Stimulated activated CD4-positive, alpha-beta T cell treated with anti-CD3 and anti-CD28 coated beads, Interleukin-4, amount 100 ng/mL, for 4 hours (primary cell): ENCODE measurements at regions not wholly inside any gene's neighbourhood (a gene's known extent, or its start where the extent isn't known, plus 50 kb on each side); places are given as distances from the start of the nearest gene placed in this dataset.

Source experiments
- DNase-seq, 2 experiments: peaks; one replicate each; pipeline ENCODE4 v3.0.0-alpha.2; 2020

DNA sequence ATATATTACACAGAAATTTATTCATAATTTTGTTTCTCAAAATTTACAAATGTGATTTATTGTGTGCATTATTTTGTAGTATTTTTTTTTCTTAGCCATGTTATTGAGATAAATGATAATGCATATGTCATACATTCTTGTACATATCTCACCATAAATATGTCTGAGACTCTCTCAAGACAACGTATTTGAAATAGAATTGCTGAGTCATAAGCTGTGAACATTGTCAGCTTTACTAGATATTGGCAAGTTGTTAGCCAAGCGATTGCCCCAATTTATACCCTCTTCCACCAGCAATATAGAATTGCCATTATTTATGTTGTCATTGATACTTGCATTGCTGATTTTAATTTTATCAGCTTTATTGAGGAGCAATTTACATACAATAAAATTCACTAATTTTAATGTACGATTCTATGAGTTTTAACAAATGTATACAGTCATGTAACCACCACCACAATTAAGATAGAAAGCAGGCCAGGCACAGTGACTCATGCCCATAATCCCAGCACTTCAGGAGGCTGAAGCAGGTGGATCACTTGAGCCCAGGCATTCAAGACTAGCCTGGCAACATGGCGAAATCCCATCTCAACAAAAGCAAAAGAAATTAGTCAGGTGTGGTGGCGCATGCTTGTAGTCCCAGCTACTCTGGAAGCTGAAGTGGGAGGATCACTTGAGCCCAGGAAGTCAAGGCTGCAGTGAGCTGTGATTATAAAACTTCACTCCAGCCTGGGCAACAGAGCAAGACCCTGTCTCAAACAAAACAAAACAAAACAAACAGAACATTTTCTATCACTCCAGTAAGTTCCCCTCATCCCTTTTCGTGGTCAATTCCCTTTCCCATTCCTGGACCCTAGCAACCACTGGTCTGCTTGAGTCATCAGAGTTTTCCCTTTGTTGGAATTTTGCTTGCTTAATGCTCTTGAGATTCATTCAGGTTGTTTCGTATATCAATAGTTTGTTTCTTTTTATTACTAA is 373.1 kb downstream of the MFSD1 start:
- DNase-seq: no peak

- no peak for DNase-seq
These were observed 376.5 kb downstream of the MFSD1 start for GRCh38 chr3:159178209-159178897.

- no peak for DNase-seq
These were observed 381.1 kb downstream of the MFSD1 start for GRCh38 chr3:159182961-159183360.

- DNase-seq: no peak
These were observed 383.7 kb downstream of the MFSD1 start for GRCh38 chr3:159185443-159186050.

DNA sequence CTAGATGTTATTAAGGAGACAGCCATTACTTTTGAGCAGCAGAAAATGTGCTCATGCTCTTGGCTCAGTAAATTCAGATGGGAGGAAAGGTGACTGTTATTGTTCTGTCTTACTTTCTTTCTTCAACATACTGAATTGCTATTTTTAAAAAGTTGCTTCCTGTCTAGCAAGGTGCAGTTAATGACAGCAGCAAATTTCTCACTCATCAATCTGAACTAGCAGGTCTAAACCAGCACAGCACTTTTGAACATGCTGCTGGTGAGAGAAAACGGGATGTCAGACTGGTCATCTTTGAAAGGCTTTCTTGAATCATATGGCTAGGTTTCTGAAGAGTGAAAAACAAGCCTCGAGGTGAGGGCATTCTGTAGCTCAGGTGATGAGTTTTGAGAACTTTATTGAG is 384.7 kb downstream of the MFSD1 start:
- DNase-seq: no peak

DNA sequence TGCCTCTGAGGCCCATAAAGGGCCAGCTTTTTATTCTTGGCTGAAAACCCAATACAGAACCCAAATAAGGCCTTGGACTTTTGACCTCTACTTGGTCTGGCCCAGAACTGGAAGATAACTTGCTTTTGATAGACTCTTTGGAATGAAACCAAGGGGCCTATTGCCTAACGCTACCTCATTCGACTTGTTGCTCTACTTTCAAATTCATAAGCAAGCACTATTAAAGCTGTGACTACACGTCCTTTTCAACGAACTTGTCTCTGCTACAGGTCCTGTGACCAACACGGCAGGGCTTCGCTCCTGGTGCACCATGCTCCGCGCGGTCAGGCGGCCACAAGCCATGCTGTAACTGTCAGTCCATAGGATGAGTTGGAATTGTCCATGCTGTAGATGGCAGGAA is 385.4 kb downstream of the MFSD1 start:
- no peak for DNase-seq

DNA sequence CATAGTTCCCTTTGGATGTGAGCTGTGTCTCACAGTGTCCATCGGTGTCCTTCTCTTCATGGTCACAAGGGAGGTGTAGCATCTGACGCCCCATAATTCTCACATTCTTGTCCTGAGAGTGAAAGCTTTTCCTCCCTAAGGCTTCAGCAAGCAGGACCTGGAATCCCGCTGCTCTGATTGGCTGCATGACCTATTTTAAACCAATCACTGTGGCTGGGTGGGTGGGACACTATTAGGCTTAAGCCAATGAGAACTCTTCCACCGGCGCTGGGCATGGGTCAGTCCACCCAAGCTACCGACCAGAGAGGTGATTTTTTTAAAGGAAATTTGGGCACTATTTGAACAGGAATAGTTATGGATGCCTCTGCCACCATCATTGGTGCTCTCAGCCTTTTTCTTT is 385.9 kb downstream of the MFSD1 start:
- no peak for DNase-seq

DNA sequence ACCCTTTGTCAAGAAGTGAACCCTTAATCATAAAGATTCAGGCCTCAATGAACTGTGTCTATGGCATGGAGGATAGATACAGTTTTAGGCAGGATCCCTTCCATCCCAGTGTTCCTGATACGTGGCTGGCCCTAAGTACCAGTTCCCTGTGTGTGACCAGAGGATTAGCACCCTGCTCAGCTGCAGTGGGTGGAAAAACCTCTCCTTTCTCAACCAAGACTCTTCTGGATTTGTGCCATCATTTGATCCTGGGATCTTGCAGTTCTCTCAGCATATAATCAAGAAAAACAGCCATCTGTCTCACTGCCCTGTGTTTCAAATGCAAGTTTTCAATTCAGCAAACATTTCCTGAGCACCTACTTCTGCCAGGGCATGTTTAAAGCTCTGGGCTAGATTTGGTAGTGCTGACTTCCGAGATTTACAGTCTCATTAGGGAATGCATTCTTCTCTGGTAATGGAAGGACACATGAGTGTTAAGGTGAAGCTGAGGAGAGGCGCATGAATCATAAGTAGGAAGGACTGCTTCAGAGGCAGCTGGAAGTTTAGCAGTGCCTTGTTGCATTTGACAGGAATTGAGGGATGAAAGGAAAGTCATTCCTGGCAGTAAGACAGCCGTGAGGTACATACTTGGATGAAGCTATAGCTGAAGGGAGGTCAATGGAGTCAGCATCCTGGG is 388.3 kb downstream of the MFSD1 start:
- no peak for DNase-seq

DNA sequence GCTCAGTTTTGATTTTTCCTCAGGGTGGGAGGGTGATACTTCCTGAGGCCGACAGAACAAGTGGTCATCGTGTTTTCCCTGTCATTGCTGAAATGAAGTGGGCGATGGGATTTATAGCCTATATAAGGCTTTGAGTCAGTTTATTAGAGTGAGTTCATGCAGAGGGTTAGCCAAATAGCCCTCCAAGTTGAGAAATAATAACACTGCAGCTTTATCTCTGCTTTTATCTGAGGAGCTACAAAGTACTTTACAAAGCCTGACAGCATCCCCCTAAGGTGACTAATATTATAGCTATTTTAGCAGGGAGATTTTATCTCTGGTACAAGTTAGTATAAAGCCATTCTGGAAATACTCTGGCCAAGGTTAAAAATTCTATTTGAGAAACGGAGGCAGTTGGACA is 389.6 kb downstream of the MFSD1 start:
- no peak for DNase-seq

DNA sequence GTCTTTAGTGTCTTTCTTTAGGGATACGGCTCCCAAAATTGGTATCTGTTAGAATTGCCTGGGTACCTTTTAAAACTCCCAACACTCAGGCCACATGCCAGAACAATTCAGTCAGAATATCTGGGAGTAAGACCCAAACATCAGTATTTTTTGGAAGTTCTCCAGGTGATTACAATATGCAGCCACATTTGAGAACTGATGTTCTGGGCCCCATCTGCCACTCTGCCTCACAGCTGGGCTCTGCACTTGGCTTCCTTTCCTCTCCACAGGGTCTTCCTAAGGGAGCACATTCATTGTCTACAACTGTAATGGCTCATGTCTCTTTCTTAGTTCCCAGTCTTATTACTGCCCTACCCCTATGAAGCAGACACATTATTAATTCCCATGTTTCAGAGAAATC is 394.5 kb downstream of the MFSD1 start:
- no peak for DNase-seq

DNA sequence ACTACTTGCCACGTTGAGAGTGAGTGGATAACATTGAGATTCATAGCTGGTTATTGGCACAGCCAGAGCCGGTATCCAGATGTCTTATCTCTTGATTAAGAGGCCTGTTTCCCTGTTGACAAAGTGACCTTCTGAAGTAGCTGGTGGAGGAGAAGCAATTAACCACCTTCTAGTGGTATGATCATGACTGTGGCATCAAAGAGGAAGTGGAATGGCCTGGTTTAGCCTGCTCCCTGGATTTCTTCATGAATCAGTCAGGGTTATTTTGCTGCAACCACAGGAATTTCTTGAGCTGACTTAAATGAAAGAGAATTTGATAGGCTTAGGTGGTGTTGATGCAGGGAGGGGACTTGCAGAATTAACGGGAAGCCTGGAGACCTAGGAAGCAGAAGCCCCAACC is 398.3 kb downstream of the MFSD1 start:
- DNase-seq: no peak

GRCh38 chr3:159208050-159208449 is 406.2 kb downstream of the MFSD1 start:
- DNase-seq: no peak

GRCh38 chr3:159209459-159209858 is 407.6 kb downstream of the MFSD1 start:
- no peak for DNase-seq

DNA sequence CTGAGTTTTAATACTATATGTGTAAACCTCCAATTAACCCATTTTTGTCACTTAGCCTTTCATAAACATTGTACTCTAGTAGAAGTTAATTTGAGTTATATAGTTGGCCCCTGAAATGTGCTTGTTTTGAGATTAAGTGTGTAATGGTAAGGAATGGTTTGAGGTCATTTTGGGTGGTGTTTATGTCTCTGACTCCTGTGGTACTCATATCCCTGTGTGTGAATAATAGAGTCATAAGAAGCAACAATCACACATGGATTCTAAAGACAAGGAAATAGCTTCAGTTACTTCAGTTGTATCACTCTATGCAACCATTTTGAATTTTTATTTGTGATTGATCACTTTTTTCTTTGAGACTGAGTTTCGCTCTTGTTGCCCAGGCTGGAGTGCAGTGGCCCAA is 408.5 kb downstream of the MFSD1 start:
- DNase-seq: no peak

DNA sequence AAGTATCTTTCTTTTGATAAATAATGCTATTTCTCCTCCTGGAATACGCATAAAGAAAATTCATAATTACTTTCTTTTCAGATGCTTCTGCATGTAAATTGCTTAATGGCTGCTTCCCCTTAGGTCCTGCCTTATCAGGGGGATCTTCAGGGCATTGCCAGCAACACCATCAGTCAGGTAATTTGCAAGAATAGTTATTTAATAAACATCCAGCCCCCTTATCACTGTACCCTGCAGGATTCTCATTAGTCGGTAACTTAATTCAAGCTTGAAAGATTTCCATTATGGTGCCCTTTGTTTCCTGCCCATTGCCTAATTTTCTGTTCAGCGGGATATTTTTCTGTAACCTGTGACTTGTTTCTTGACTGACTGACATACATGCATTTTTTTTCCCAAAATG is 414.5 kb downstream of the MFSD1 start:
- no peak for DNase-seq

DNA sequence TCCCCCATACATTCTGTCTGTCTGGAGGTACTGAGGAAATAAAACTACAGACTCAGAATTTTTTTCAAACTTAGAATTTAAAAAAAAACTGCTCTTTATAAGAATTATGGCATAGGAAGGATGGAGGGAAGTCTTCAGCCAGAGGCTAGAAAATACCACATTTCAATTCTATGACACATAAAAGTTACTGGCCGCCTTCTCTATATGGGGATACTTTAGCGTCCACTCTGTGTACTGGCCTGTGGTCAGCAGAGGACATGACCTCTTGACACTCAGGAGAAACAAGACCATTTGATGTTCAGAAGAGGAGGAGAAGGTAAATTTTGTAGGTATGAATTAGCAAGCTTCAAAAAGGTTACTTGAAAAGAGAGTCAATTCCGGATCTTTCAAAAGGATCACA is 417.4 kb downstream of the MFSD1 start:
- no peak for DNase-seq

DNA sequence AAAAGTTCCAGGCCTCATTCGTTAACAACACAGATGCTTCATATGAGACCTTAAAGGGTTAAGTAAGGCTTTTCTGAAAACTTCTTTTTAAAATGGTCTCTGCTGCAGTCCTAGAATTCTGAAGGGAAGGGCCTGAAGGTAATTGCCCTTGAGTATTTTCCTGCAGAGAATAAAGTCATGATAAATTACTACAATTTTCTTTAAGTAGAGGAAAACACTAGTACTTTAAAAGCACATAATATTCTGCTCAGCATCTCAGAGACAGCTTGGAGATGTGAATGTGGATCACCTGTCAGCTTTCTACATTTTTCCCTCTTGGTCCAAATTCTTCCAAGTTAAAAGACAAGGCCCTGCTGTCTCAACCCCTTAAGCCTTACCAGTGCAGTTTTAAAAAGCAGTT is 419.5 kb downstream of the MFSD1 start:
- DNase-seq: no peak

- no peak for DNase-seq
These were observed 427.3 kb downstream of the MFSD1 start for GRCh38 chr3:159229116-159229680.

GRCh38 chr3:159232966-159233365 is 431.1 kb downstream of the MFSD1 start:
- no peak for DNase-seq

GRCh38 chr3:159233734-159234133 is 431.9 kb downstream of the MFSD1 start:
- no peak for DNase-seq

DNA sequence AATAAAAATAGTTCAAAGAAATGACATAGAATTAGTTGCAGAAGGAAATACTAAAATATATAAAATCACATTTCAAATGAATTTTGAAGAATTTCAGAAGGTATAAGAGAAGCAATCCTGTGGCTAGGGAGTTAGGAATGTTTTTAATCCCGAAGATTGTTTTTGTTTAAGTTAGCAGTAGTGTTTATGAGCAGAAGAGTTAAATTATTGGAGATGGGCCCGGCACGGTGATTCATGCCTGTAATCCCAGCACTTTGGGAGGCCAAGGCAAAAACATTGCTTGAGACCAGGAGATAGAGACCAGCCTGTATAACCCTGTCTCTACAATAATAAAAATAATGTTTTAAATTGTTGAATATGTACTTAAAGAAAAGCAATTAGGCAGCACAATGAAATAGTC is 432.5 kb downstream of the MFSD1 start:
- DNase-seq: no peak

GRCh38 chr3:159236321-159236720 is 434.5 kb downstream of the MFSD1 start:
- DNase-seq: no peak

DNA sequence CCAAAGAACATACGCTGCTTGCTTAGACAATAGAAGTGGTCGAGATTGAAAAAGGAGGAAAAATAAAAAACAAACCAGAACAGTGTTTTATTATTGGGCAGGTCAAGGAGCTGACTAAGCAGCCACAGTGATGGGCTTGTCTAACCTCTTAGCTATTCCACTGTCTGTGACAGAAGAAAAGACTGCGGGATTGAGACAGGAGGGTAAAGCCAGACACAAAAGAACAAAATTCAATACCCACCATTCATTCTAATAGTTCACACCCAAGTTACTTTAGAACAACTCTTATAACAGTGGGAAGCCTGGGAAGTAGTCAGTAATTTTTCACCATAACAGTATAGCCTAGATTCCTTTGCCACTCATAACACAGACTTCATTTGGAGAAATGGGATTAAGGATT is 435.4 kb downstream of the MFSD1 start:
- no peak for DNase-seq
